Erythroblast (primary cell): ENCODE measurements at regions not wholly inside any gene's neighbourhood (a gene's known extent, or its start where the extent isn't known, plus 50 kb on each side); places are given as distances from the start of the nearest gene placed in this dataset.

Source experiments
- GATA1 ChIP-seq: IDR thresholded peaks from 2 replicates; pipeline ENCODE4 v1.6.1; 2011; ENCODE audit warnings: low read depth, mild to moderate bottlenecking, control low read depth, low read length, moderate library complexity
- POLR2A ChIP-seq: IDR thresholded peaks from 2 replicates; pipeline ENCODE4 v1.6.1; 2011; ENCODE audit warnings: mild to moderate bottlenecking, low read length

DNA sequence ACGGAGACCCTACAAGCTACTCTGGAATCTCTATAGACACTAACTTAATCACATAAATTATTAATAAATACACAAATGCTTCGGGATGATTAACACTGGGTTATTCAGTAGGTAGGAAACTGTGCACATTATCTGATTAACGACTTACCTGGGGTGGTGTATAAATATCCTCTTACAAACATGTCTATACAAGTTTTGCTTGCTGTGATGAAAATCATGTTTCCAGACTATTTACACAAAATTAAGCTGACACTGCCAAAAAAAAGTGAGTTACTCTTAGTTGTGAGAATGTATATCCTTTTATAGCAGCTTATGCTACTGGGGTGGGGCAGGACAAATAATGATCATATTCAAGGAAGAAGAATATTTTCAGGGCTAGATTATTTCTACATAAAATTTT lies 314.6 kb downstream of the C7orf25 start:
- TF ChIP-seq POLR2A (no peak), GATA1 (no peak)
